ENCODE measurements at regions not wholly inside any gene's neighbourhood (a gene's known extent, or its start where the extent isn't known, plus 50 kb on each side); places are given as distances from the start of the nearest gene placed in this dataset.

GRCh38 chr1:195045072-195045471, 1563.2 kb downstream of the KCNT2 start:
- no peak for TF ChIP-seq TAF1 (IDR thresholded peaks at IDR 0.05; ENCODE audit: low read depth, low read length)
- TF ChIP-seq POU2F2 (IDR thresholded peaks at IDR 0.05; ENCODE audit: low read depth, low read length), result no peak
